Coronary artery (tissue), 2 donors: ENCODE measurements at regions not wholly inside any gene's neighbourhood (a gene's known extent, or its start where the extent isn't known, plus 50 kb on each side); places are given as distances from the start of the nearest gene placed in this dataset.

Experiments
- DNase-seq: peaks from one replicate; pipeline ENCODE4 v3.0.0-alpha.2; 2017; ENCODE audit warnings: low spot score
- H3K27ac ChIP-seq, 2 donors: fragments of 200-600 bp; sonication (generic); one replicate each; pipeline ENCODE4 v1.5.1; 2016 to 2019
- H3K4me3 ChIP-seq: fragments of 200-600 bp; sonication (generic); 2 replicates; pipeline ENCODE4 v1.5.1; 2016; ENCODE audit warnings: mild to moderate bottlenecking, moderate library complexity
- CTCF ChIP-seq: fragments of 200-600 bp; sonication (generic); IDR thresholded peaks from one replicate; pipeline ENCODE4 v1.5.1; 2019; ENCODE audit warnings: antibody characterized with exemption

- no peak for DNase-seq
- Histone ChIP-seq H3K4me3 (no peak overlapping the region), H3K27ac (no peak overlapping the region)
- no peak for TF ChIP-seq CTCF
Measured at GRCh38 chr11:112723676-112724495, 237.3 kb upstream of the NCAM1 start.

GRCh38 chr11:112724496-112724790, 236.8 kb upstream of the NCAM1 start:
- Histone ChIP-seq H3K27ac (no peak overlapping the region), H3K4me3 (no peak overlapping the region)
- DNase-seq = no peak
- TF ChIP-seq CTCF = no peak

- no peak for DNase-seq
- no peak overlapping the region for H3K27ac ChIP-seq
- TF ChIP-seq CTCF = no peak
- no peak overlapping the region for H3K4me3 ChIP-seq
Measured at GRCh38 chr11:112725636-112726035, 235.6 kb upstream of the NCAM1 start.

- TF ChIP-seq CTCF = no peak
- no peak overlapping the region for H3K27ac ChIP-seq
- no peak overlapping the region for H3K4me3 ChIP-seq
- DNase-seq = no peak
Measured at GRCh38 chr11:112727341-112727841, 233.8 kb upstream of the NCAM1 start.

GRCh38 chr11:112728288-112728687, 232.9 kb upstream of the NCAM1 start:
- TF ChIP-seq CTCF = no peak
- DNase-seq = no peak
- H3K27ac ChIP-seq = no peak overlapping the region
- no peak overlapping the region for H3K4me3 ChIP-seq

GRCh38 chr11:112728716-112729115, 232.5 kb upstream of the NCAM1 start:
- no peak for DNase-seq

More at GRCh38 chr11:112728716-112729115, 232.5 kb upstream of the NCAM1 start:
- Histone ChIP-seq H3K27ac (no peak overlapping the region), H3K4me3 (no peak overlapping the region)
- TF ChIP-seq CTCF = no peak
